Astrocyte (in vitro differentiated cells and primary cell): ENCODE measurements at regions not wholly inside any gene's neighbourhood (a gene's known extent, or its start where the extent isn't known, plus 50 kb on each side); places are given as distances from the start of the nearest gene placed in this dataset.

Source experiments
- CTCF ChIP-seq: IDR thresholded peaks from 2 replicates; pipeline ENCODE4 v1.5.1; 2011; ENCODE audit warnings: low read depth, mild to moderate bottlenecking, inconsistent platforms, low read length, moderate library complexity; ENCODE audit not compliant: insufficient read depth
- EZH2 ChIP-seq: IDR thresholded peaks from 2 replicates; pipeline ENCODE4 v1.6.1; 2012; ENCODE audit warnings: mild to moderate bottlenecking, low read length, inconsistent platforms; ENCODE audit not compliant: insufficient read depth

DNA sequence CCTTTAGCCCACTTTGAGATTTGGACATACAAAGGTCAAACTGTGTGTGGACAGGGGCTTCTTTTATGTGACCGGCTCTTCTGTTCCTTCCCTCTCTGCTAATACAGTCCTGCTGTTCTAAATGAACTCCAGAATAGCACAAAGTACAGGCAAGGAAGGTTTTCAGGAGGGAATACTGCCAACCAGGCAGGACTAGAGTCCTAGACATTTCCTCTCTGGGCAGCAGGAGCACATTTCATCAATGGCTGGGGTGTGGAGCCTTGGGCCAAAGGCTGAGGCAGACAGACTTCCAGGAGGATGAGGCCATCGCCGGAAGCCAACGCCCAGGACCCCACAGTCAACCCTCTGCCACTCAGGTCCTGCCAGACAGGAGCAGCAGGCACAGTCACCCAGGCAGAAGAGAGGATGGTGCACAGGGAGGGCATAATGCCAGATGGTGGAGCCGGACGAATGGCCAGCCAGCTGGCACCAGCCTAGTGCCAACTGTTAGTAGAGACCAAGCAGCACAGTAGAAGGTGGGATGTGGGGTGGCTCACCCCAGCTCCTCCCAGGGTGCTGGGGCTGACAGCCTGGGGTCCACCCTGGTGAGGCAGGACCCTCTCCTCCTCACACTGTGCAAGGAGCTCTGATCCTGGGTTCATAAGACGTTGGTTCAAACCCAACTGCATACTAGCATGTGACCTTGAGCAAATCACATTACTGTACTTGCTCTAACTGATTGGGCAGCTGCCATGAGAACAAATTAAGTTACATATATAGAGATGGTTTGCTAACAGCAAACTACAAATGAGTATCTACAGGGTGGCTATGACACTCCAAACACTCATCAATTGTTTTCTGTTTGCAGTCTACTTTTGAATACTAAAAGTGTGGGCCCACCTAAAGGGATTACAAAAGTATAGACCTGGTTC is 410.7 kb downstream of the SIPA1L2 start:
- TF ChIP-seq CTCF, result no peak
- TF ChIP-seq EZH2, result no peak
